Neural progenitor cell (in vitro differentiated cells): ENCODE measurements at regions not wholly inside any gene's neighbourhood (a gene's known extent, or its start where the extent isn't known, plus 50 kb on each side); places are given as distances from the start of the nearest gene placed in this dataset.

Source experiments
- CTCF ChIP-seq: fragments of 200-600 bp; sonication (generic); IDR thresholded peaks from 2 replicates; pipeline ENCODE4 v1.5.1; 2017; ENCODE audit warnings: antibody characterized with exemption, mild to moderate bottlenecking
- EZH2 ChIP-seq: fragments of 200-600 bp; sonication (generic); IDR thresholded peaks from 2 replicates; pipeline ENCODE4 v1.6.1; 2017; ENCODE audit warnings: antibody characterized with exemption, mild to moderate bottlenecking, moderate library complexity
- EZH2phosphoT487 ChIP-seq: fragments of 200-600 bp; sonication (generic); IDR thresholded peaks from 2 replicates; pipeline ENCODE4 v1.6.1; 2017; ENCODE audit warnings: antibody characterized with exemption

DNA sequence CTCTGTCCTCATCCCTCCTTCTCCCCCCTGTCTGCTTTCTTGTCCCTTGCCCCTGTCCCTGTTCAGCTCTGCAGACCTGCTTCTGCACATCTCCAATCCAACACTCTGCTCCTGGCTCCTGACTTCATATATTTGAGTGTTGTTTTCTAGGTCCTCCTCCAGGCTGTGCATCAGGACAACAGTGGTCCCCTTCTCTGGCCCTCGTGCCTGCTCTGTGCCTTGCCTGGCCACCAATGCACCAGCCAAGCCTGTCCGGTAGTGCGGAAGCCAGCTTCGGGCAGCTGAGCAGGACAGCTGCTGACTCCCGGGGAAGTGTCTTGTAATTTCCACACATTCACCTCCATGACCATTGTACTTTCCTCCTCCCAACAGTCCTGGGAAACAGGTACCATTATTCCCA, 203.4 kb upstream of the RAB4A start:
- TF ChIP-seq CTCF (no peak), EZH2 (no peak), EZH2phosphoT487 (no peak)
